Forelimb muscle (tissue), 1 donor: ENCODE measurements at regions not wholly inside any gene's neighbourhood (a gene's known extent, or its start where the extent isn't known, plus 50 kb on each side); places are given as distances from the start of the nearest gene placed in this dataset.

ENCODE experiments used
- DNase-seq: peaks from one replicate; pipeline ENCODE4 v3.0.0-alpha.2; 2013; ENCODE audit warnings: low read depth

- DNase-seq = no peak
These were observed 545.0 kb upstream of the TBL1XR1 start for GRCh38 chr3:177742273-177742672.

GRCh38 chr3:177743173-177743890 is 546.0 kb upstream of the TBL1XR1 start:
- DNase-seq = no peak

- DNase-seq = no peak
These were observed 547.8 kb upstream of the TBL1XR1 start for GRCh38 chr3:177744873-177745606.

- no peak for DNase-seq
These were observed 548.3 kb upstream of the TBL1XR1 start for GRCh38 chr3:177745607-177746005.

GRCh38 chr3:177746337-177746933 is 549.2 kb upstream of the TBL1XR1 start:
- DNase-seq = no peak

GRCh38 chr3:177749836-177750235 is 552.6 kb upstream of the TBL1XR1 start:
- DNase-seq = no peak

GRCh38 chr3:177750436-177750835 is 553.2 kb upstream of the TBL1XR1 start:
- DNase-seq = no peak

GRCh38 chr3:177751770-177752169 is 554.5 kb upstream of the TBL1XR1 start:
- no peak for DNase-seq

GRCh38 chr3:177752831-177753230 is 555.5 kb upstream of the TBL1XR1 start:
- DNase-seq = no peak

GRCh38 chr3:177753451-177754155 is 556.3 kb upstream of the TBL1XR1 start:
- DNase-seq = no peak

- no peak for DNase-seq
These were observed 557.2 kb upstream of the TBL1XR1 start for GRCh38 chr3:177754508-177754921.

GRCh38 chr3:177758126-177758525 is 560.8 kb upstream of the TBL1XR1 start:
- DNase-seq = no peak

GRCh38 chr3:177760803-177761202 is 563.5 kb upstream of the TBL1XR1 start:
- no peak for DNase-seq

- peak; percentile 85 for DNase-seq
These were observed 567.2 kb upstream of the TBL1XR1 start for GRCh38 chr3:177764377-177764912.

- DNase-seq = no peak
These were observed 567.7 kb upstream of the TBL1XR1 start for GRCh38 chr3:177764933-177765332.

- peak; percentile 43 for DNase-seq
These were observed 573.3 kb upstream of the TBL1XR1 start for GRCh38 chr3:177770383-177771230.

GRCh38 chr3:177771780-177772179 is 574.5 kb upstream of the TBL1XR1 start:
- no peak for DNase-seq

- no peak for DNase-seq
These were observed 575.8 kb upstream of the TBL1XR1 start for GRCh38 chr3:177772908-177773557.

- DNase-seq = no peak
These were observed 576.4 kb upstream of the TBL1XR1 start for GRCh38 chr3:177773717-177774116.

GRCh38 chr3:177776661-177777101 is 579.4 kb upstream of the TBL1XR1 start:
- DNase-seq = no peak
